Lung (tissue), 11 donors: ENCODE measurements at regions not wholly inside any gene's neighbourhood (a gene's known extent, or its start where the extent isn't known, plus 50 kb on each side); places are given as distances from the start of the nearest gene placed in this dataset.

Experiments
- ATAC-seq: fragments of 200-7000 bp; cut with Tn5 transposase; one replicate; pipeline ENCODE4 v1.9.1; 2020; ENCODE audit warnings: moderate number of reproducible peaks; ENCODE audit not compliant: insufficient read depth, low FRiP score
- DNase-seq, 3 donors: peaks; one replicate each; pipeline ENCODE4 v3.0.0-alpha.2; 2013 to 2017
- H3K27ac ChIP-seq, 2 donors: one replicate each; pipeline ENCODE4 v1.5.1; 2013; ENCODE audit warnings: mild to moderate bottlenecking in 2 of 2, moderate library complexity in 2 of 2, control low read depth in 1 of 2, inconsistent platforms in 1 of 2, low read depth in 1 of 2, low read length in 1 of 2
- H3K27me3 ChIP-seq, 3 donors: one replicate each; pipeline ENCODE4 v1.5.1; 2013; ENCODE audit warnings: low read length in 2 of 3; ENCODE audit not compliant: control insufficient read depth in 3 of 3, insufficient read depth in 3 of 3
- H3K36me3 ChIP-seq, 4 donors: one replicate each; pipeline ENCODE4 v1.5.1; 2013; ENCODE audit warnings: low read length in 4 of 4, mild to moderate bottlenecking in 1 of 4, moderate library complexity in 1 of 4; ENCODE audit not compliant: control insufficient read depth in 4 of 4, insufficient read depth in 4 of 4
- H3K4me1 ChIP-seq, 5 donors: one replicate each; pipeline ENCODE4 v1.5.1; 2013; ENCODE audit warnings: low read length in 5 of 5, mild to moderate bottlenecking in 2 of 5, moderate library complexity in 1 of 5; ENCODE audit not compliant: control insufficient read depth in 5 of 5, insufficient read depth in 5 of 5
- H3K4me3 ChIP-seq: one replicate; pipeline ENCODE4 v1.5.1; 2013; ENCODE audit warnings: mild to moderate bottlenecking, control low read depth, moderate library complexity
- H3K9ac ChIP-seq, 2 donors: one replicate each; pipeline ENCODE4 v1.5.1; 2013; ENCODE audit warnings: low read length in 2 of 2, control low read depth in 1 of 2; ENCODE audit not compliant: insufficient read depth in 1 of 2
- H3K9me3 ChIP-seq, 4 donors: one replicate each; pipeline ENCODE4 v1.5.1; 2013; ENCODE audit warnings: low read length in 3 of 4, mild to moderate bottlenecking in 1 of 4, moderate library complexity in 1 of 4; ENCODE audit not compliant: control insufficient read depth in 4 of 4, insufficient read depth in 3 of 4
- CTCF ChIP-seq: IDR thresholded peaks from 2 replicates; pipeline ENCODE4 v1.5.1; 2012; ENCODE audit warnings: mild to moderate bottlenecking; ENCODE audit errors: control extremely low read depth, extremely low read depth
- WGBS, 2 donors: extraction: QIAGEN DNeasy Blood & Tissue Kit; methylation state at CpG; one replicate each; pipeline ENCODE4 v1.1.7; 2013; 5-methylcytosine and 5-hydroxymethylcytosine counted together
- donor health status: control.
- donor health status: control.
- donor health status: Bipolar disorder and iron deficiency.
- donor health status: healthy.
- donor health status: DM: yes; HTN: yes; CAD: no.

DNA sequence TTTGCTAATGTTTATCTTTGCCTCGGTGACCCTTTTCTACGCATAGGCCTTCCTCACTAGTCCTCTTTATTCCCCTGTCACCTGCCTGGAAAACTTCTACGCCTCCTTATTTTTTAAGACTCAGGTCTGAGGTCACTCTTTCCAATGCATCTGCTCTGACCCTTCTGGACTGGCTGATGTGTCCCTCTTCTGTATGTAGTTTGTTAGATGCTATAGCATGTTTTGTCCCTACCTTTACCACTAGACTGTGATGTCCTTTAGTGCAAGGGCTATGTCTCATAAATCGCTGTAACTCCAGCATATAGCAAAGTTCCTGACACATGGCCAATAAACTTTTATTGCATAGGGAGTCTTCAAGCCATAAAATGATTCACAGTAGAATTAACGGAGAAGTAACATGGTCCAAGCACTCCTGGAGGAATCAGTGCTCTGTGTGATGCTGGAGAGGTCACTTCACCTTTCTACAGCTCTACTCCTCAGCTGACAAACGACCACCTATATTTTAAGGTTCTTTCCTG lies 872.5 kb upstream of the SLIT2 start:
- H3K4me1 ChIP-seq = peaks cover 0 to 5% (median 0%) of the 10 kb centered on the region in 5 donors
- H3K27me3 ChIP-seq = no peaks in the 10 kb centered on the region
- no peak for TF ChIP-seq CTCF
- no peak overlapping the region for H3K9ac ChIP-seq
- ATAC-seq (no peak), DNase-seq (no peak)
- no peaks in the 10 kb centered on the region for H3K36me3 ChIP-seq
- 61 to 66% methylated on average over 6 of the region's 6 CpGs for WGBS, 2 donors
- H3K27ac ChIP-seq = no peak overlapping the region
- no peak overlapping the region for H3K4me3 ChIP-seq
- no peaks in the 10 kb centered on the region for H3K9me3 ChIP-seq

GRCh38 chr4:19375931-19376330 lies 875.8 kb upstream of the SLIT2 start:
- Histone ChIP-seq H3K4me1 (peaks cover 0 to 5% (median 0%) of the 10 kb centered on the region in 5 donors), H3K4me3 (no peak overlapping the region), H3K36me3 (no peaks in the 10 kb centered on the region), H3K9me3 (no peaks in the 10 kb centered on the region), H3K27me3 (no peaks in the 10 kb centered on the region), H3K9ac (no peak overlapping the region), H3K27ac (no peak overlapping the region)
- DNase-seq (no peak), ATAC-seq (no peak)
- no peak for TF ChIP-seq CTCF
- WGBS, 2 donors = 73 to 81% methylated on average over 2 of the region's 2 CpGs

- no peaks in the 10 kb centered on the region for H3K9me3 ChIP-seq
- H3K9ac ChIP-seq = no peak overlapping the region
- 72 to 83% methylated on average over 4 of the region's 4 CpGs for WGBS, 2 donors
- ATAC-seq (no peak), DNase-seq (no peak)
- H3K4me1 ChIP-seq = peaks cover 0 to 5% (median 0%) of the 10 kb centered on the region in 5 donors
- no peak overlapping the region for H3K4me3 ChIP-seq
- H3K36me3 ChIP-seq = no peaks in the 10 kb centered on the region
- no peaks in the 10 kb centered on the region for H3K27me3 ChIP-seq
- TF ChIP-seq CTCF = no peak
- H3K27ac ChIP-seq = no peak overlapping the region
These were observed 876.4 kb upstream of the SLIT2 start for GRCh38 chr4:19375136-19375804.
